HCT116 (cell line): ENCODE measurements at regions not wholly inside any gene's neighbourhood (a gene's known extent, or its start where the extent isn't known, plus 50 kb on each side); places are given as distances from the start of the nearest gene placed in this dataset.

Source experiments
- CEBPB ChIP-seq: IDR thresholded peaks from 2 replicates; pipeline ENCODE4 v1.6.1; 2012; ENCODE audit warnings: low read depth
- CTCF ChIP-seq, 3 experiments: fragments of 200-600 bp in 1 of 3; sonication (generic) in 1 of 3; IDR thresholded peaks in 2 of 3; conservative IDR thresholded peaks in 1 of 3; 2 replicates each; pipeline ENCODE4 v1.5.1; 2012 to 2017; ENCODE audit warnings: low read depth in 2 of 3, low read length in 2 of 3, antibody characterized with exemption in 1 of 3, borderline replicate concordance in 1 of 3, control low read depth in 1 of 3, mild to moderate bottlenecking in 1 of 3, mixed read lengths in 1 of 3, mixed run types in 1 of 3, moderate library complexity in 1 of 3; ENCODE audit not compliant: insufficient read depth in 1 of 3
- EZH2 ChIP-seq: fragments of 200-600 bp; sonication (generic); IDR thresholded peaks from 2 replicates; pipeline ENCODE4 v1.6.1; 2017; ENCODE audit warnings: antibody characterized with exemption, mixed run types
- EZH2phosphoT487 ChIP-seq: fragments of 200-600 bp; IDR thresholded peaks from 2 replicates; pipeline ENCODE4 v1.6.1; 2018; ENCODE audit warnings: antibody characterized with exemption, borderline replicate concordance
- POLR2A ChIP-seq: IDR thresholded peaks from 2 replicates; pipeline ENCODE4 v1.7.0; 2011; ENCODE audit warnings: borderline replicate concordance; ENCODE audit not compliant: insufficient read depth, insufficient read length; ENCODE audit errors: extremely low read depth
- TCF7L2 ChIP-seq: IDR thresholded peaks from 2 replicates; pipeline ENCODE4 v1.7.0; 2011; ENCODE audit warnings: borderline replicate concordance, inconsistent platforms; ENCODE audit not compliant: insufficient read depth, insufficient read length; ENCODE audit errors: extremely low read depth
- TF ChIP-seq, protein P1 (sequence below): IDR thresholded peaks from 2 replicates; pipeline ENCODE4 v1.6.1; 2012

DNA sequence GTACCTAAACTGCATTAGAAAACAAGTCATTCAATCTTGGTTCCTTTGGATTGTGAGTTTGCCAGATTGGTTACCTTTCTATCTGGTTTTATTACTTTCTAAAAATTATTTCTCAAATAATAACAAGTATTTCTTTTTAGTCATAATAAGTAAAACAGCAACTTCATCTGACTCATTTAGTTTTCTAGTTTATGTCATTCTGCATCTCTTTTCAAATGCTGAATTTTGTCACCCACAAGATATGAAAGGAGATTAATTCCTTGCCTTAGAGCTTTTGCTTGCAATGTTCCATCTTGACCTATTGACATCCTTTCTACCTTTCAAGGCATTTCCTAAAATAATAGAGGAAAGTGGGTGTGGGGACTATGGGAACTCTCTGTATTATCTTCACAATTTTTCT, 253.6 kb upstream of the PEX5L start:
- TF ChIP-seq CTCF (IDR thresholded peaks at IDR 0.05 in 2 of 3, conservative IDR thresholded peaks at IDR 0.05 in 1 of 3; ENCODE audit: borderline replicate concordance in 1 of 3, insufficient read depth in 1 of 3, low read depth in 2 of 3, low read length in 2 of 3) (no peak), POLR2A (no peak), EZH2phosphoT487 (no peak), TCF7L2 (no peak), CEBPB (no peak), EZH2 (no peak)
- TF ChIP-seq, protein P1, sequence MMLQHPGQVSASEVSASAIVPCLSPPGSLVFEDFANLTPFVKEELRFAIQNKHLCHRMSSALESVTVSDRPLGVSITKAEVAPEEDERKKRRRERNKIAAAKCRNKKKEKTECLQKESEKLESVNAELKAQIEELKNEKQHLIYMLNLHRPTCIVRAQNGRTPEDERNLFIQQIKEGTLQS, result no peak
